Panc1 (cell line): ENCODE measurements at regions not wholly inside any gene's neighbourhood (a gene's known extent, or its start where the extent isn't known, plus 50 kb on each side); places are given as distances from the start of the nearest gene placed in this dataset.

Experiments
- ATAC-seq: fragments of 200-7000 bp; cut with Tn5 transposase; 2 replicates; pipeline ENCODE4 v1.9.1; 2020; ENCODE audit warnings: mild to moderate bottlenecking, moderate library complexity
- BruUV-seq: library from RNA; stranded (reverse); fragments of 400-500 nt; replicated peaks from 2 replicates; lab custom pipeline; 2021; lab: Mats Ljungman, UMichigan
- CTCF ChIA-PET: fragments of 300-600 bp; sonication (Branson Sonifier 250); formaldehyde crosslinking; loops from one replicate; lab custom pipeline; 2022; ENCODE audit warnings: antibody characterized with exemption; lab: Charles Lee
- POLR2A ChIA-PET: fragments of 300-600 bp; sonication (Branson Sonifier 250); formaldehyde crosslinking; loops from one replicate; lab custom pipeline; 2022; ENCODE audit warnings: antibody characterized with exemption; lab: Charles Lee
- DNase-seq: peaks from one replicate; pipeline ENCODE4 v3.0.0-alpha.2; 2010; ENCODE audit warnings: low read depth, low spot score
- H3K27ac ChIP-seq: 2 replicates; pipeline ENCODE4 v1.5.1; 2011; ENCODE audit warnings: mild to moderate bottlenecking, low read length, inconsistent platforms
- H3K27me3 ChIP-seq: fragments of 200-500 bp; sonication (Bioruptor generic); 2 replicates; pipeline ENCODE4 v1.6.0; 2014; ENCODE audit warnings: low read length, inconsistent platforms; ENCODE audit not compliant: control insufficient read depth, insufficient read depth
- H3K36me3 ChIP-seq: fragments of 200-500 bp; sonication (Bioruptor generic); 2 replicates; pipeline ENCODE4 v1.5.1; 2014; ENCODE audit warnings: inconsistent platforms, mild to moderate bottlenecking, low read length, moderate library complexity; ENCODE audit not compliant: control insufficient read depth, insufficient read depth
- H3K4me1 ChIP-seq: 2 replicates; pipeline ENCODE4 v1.5.1; 2011; ENCODE audit warnings: inconsistent platforms, mild to moderate bottlenecking, low read length, moderate library complexity; ENCODE audit not compliant: control insufficient read depth, insufficient read depth
- H3K4me3 ChIP-seq, 2 experiments: 2 replicates each; pipeline ENCODE4 v1.5.1; 2011 to 2012; ENCODE audit warnings: low read depth in 2 of 2, low read length in 2 of 2, mild to moderate bottlenecking in 2 of 2, inconsistent platforms in 1 of 2, moderate library complexity in 1 of 2
- H3K9me3 ChIP-seq: fragments of 200-500 bp; sonication (Bioruptor generic); 2 replicates; pipeline ENCODE4 v1.5.1; 2014; ENCODE audit warnings: low read depth, mild to moderate bottlenecking, inconsistent platforms, low read length, moderate library complexity; ENCODE audit not compliant: control insufficient read depth, insufficient read depth
- POLR2AphosphoS5 ChIP-seq: IDR thresholded peaks from 2 replicates; pipeline ENCODE4 v1.6.1; 2012; ENCODE audit warnings: mild to moderate bottlenecking, low read depth, low read length, moderate library complexity
- REST ChIP-seq, 2 experiments: IDR thresholded peaks; 2 replicates each; pipeline ENCODE4 v1.6.1; 2011 to 2012; ENCODE audit warnings: low read depth in 2 of 2, control low read depth in 1 of 2, low read length in 1 of 2, mild to moderate bottlenecking in 1 of 2, moderate library complexity in 1 of 2; ENCODE audit not compliant: insufficient read depth in 1 of 2
- SIN3A ChIP-seq: IDR thresholded peaks from 2 replicates; pipeline ENCODE4 v1.6.1; 2012; ENCODE audit warnings: low read depth, mild to moderate bottlenecking, low read length, moderate library complexity, borderline replicate concordance; ENCODE audit not compliant: insufficient read depth
- TCF7L2 ChIP-seq: IDR thresholded peaks from 2 replicates; pipeline ENCODE4 v1.6.1; 2011; ENCODE audit warnings: mild to moderate bottlenecking, low read depth, low read length, inconsistent platforms
- in situ Hi-C: cut with HindIII; loops from 2 replicates; pipeline ENCODE4 v1.10.0; 2016; ENCODE audit warnings: low sequenced_read_pairs, low pct_unique_long_range_greater_than_20kb
- intact Hi-C: fragments of 100-400 bp; cut with micrococcal nuclease; formaldehyde crosslinking; loops from one replicate; pipeline ENCODE4 v1.10.0; 2022; ENCODE audit not compliant: unreplicated experiment
- TF ChIP-seq, protein P1 (sequence below): fragments of 450-650 bp; IDR thresholded peaks from 2 replicates; pipeline ENCODE4 v1.5.1; 2017; ENCODE audit warnings: mild to moderate bottlenecking

DNA sequence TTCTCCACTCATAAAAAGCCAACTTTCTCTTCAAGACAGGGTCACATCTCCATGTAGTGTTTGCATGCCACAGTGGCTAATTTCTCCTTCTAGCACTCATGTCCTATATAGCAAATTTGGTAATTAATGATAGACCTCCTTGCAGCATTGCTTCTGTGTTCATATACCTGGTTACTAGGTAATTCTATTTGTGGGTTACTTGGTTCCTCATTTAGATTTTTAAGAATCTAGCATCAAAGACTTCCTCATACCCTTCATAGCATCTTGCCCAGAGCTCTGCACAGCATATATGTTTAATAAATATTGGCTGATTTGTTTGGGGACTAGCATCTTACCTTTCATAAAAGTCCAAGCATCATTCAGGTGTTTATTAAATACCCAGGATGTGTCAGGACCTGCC is 152.1 kb downstream of the DUSP6 start:
- ChIA-PET CTCF (no interaction called here), POLR2A (no interaction called here)
- no peak overlapping the region for H3K4me3 ChIP-seq
- in situ Hi-C loops (no loop called here), intact Hi-C loops (no loop called here)
- BruUV-seq, result no TSS peak
- TF ChIP-seq REST (IDR thresholded peaks at IDR 0.05; ENCODE audit: insufficient read depth in 1 of 2, low read depth in 2 of 2, low read length in 1 of 2), result no peak
- TF ChIP-seq TCF7L2, result no peak
- TF ChIP-seq, protein P1, sequence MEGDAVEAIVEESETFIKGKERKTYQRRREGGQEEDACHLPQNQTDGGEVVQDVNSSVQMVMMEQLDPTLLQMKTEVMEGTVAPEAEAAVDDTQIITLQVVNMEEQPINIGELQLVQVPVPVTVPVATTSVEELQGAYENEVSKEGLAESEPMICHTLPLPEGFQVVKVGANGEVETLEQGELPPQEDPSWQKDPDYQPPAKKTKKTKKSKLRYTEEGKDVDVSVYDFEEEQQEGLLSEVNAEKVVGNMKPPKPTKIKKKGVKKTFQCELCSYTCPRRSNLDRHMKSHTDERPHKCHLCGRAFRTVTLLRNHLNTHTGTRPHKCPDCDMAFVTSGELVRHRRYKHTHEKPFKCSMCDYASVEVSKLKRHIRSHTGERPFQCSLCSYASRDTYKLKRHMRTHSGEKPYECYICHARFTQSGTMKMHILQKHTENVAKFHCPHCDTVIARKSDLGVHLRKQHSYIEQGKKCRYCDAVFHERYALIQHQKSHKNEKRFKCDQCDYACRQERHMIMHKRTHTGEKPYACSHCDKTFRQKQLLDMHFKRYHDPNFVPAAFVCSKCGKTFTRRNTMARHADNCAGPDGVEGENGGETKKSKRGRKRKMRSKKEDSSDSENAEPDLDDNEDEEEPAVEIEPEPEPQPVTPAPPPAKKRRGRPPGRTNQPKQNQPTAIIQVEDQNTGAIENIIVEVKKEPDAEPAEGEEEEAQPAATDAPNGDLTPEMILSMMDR, result no peak
- no peak for TF ChIP-seq SIN3A
- TF ChIP-seq POLR2AphosphoS5, result no peak
- H3K36me3 ChIP-seq, result no peaks in the 10 kb centered on the region
- no peak for ATAC-seq
- H3K27me3 ChIP-seq, result no peaks in the 10 kb centered on the region
- H3K9me3 ChIP-seq, result no peaks in the 10 kb centered on the region
- H3K27ac ChIP-seq, result no peak overlapping the region
- DNase-seq, result no peak
- H3K4me1 ChIP-seq, result no peaks in the 10 kb centered on the region

DNA sequence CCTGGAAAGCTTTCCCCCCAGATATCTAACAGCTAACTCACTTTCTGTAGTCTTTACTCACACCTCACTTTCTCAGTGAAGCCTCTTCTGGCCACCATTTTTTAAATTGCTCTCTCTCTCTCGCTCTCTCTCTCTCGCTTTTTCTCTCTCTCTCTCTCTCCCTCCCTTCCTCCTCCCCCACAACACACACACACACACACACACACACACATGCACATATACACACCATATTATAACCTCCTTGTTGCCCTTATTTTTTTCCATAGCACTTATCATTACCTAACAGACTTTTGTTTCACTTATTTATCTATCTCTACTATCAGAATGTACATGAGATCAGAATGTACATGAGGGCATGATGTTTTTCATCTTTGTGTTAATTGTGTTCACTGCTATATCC is 156.8 kb downstream of the DUSP6 start:
- ChIA-PET CTCF (no interaction called here), POLR2A (no interaction called here)
- no peaks in the 10 kb centered on the region for H3K27me3 ChIP-seq
- no peak for ATAC-seq
- TF ChIP-seq REST (IDR thresholded peaks at IDR 0.05; ENCODE audit: insufficient read depth in 1 of 2, low read depth in 2 of 2, low read length in 1 of 2), result no peak
- TF ChIP-seq, protein P1, result no peak
- intact Hi-C loops (no loop called here), in situ Hi-C loops (no loop called here)
- BruUV-seq, result no TSS peak
- no peaks in the 10 kb centered on the region for H3K36me3 ChIP-seq
- no peak overlapping the region for H3K27ac ChIP-seq
- DNase-seq, result no peak
- no peaks in the 10 kb centered on the region for H3K4me1 ChIP-seq
- H3K9me3 ChIP-seq, result no peaks in the 10 kb centered on the region
- no peak overlapping the region for H3K4me3 ChIP-seq
